CD4-positive, alpha-beta T cell treated with Interleukin-1 beta for 1 hour (primary cell): ENCODE measurements at regions not wholly inside any gene's neighbourhood (a gene's known extent, or its start where the extent isn't known, plus 50 kb on each side); places are given as distances from the start of the nearest gene placed in this dataset.

Experiments used
- DNase-seq, 2 donors: peaks; one replicate each; pipeline ENCODE4 v3.0.0-alpha.2; 2020 to 2022

DNA sequence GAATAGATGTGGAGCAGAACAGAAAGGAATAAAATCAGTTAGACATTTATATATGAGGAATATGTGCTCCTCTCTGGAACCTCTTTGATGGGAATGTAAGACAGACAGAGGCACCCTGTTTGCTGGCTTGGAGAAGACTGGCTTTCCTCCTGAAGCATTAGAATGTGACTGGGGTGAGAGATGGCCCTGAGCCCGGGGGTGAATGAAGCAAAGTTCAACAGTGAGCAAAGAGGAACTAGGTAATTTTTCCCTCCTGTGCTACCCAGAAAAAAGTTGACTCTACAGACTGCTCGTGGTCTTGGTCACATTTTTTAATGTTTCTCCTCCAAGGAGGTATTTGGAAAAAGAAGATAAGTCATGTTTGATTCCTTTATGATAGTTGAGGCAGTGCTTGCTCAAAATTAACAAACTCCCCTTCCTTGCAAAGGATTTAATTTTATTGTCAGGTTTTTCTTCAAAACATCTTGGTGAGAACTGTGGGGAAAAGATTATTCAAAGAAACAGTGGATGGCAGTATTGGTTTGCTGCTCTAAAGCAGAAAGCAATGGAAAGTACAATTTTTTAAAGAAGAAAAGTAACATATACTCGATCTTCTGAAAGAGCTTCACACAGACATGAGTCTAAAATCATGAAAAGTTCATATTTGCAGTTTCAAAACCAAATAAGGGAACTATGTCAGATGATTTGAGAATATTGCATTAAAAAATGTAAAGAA lies 370.4 kb upstream of the CDIN1 start:
- DNase-seq, result no peak

DNA sequence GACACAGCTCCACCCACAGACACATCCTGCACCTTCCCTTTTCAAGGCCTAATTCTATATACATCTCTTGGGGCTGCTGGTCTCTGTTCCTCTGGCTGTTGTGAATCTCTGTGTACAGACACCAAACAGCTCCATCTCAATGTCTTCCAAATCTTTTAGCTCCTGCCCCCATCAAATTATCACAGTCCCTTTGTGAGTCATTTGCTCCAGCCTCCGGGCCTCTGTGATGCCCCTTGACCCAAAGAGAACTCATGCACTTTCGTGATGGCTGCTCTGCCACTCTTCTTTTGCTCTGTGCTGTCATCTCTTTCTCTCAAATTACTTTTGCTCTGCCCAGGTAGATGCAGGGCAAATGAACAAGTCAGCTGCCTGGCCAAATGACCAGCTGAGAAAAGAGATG lies 369.0 kb upstream of the CDIN1 start:
- no peak for DNase-seq

DNA sequence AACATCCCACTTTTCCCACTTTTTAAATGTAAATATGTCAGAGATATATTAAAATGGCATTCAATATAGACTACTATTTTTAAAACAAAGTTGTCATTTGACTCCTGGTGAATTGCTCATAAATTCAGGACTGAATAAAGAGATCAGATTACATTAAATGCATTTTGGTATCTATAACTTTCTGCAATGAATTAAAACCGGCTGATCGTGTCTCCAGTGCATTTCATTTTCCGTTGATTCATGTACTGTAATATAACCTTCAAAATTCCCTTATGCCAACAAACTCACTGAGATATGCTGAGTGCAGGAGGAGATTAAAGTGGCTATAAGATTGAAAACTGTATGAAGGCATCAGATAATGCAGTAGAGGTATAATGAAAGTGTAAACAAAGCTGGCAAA lies 361.1 kb upstream of the CDIN1 start:
- DNase-seq, result no peak

DNA sequence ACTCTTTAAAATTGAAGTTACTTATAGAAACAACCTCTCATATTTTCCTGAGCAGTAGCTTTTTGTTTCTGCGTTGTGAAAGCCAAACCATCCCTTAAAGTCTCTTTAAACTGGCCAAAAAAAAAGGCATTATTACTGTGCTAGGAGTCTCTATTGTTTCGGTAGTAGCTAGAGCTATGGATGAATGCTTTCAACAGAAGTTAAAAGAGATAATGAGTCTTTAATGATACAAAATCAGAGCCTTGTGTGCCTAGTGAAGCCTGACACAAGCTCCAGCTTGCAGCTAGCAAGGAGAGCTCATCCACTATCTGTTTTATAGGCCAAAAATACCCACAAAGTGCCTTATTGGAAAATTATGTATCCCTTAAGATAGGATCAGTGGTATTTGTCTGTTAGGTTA lies 360.4 kb upstream of the CDIN1 start:
- DNase-seq, result no peak

DNA sequence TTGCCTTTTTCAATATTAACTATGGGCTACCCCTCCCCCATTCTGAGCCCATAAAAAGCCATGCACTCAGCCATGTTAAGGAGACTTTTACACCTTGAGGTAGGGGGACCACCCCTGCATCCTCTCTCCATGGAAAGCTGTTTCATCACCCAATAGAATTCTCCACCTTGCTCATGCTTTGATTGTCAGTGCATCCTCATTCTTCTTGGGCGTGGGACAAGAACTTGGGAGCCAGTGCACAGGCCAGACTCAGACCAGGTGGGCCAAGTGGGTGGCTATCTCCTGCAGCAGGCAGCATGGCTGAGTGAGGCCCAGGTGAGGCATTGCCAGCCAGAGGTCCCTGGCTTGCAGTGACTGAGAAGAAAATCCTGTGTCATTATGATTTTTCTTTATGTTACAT lies 357.4 kb upstream of the CDIN1 start:
- DNase-seq, result no peak

DNA sequence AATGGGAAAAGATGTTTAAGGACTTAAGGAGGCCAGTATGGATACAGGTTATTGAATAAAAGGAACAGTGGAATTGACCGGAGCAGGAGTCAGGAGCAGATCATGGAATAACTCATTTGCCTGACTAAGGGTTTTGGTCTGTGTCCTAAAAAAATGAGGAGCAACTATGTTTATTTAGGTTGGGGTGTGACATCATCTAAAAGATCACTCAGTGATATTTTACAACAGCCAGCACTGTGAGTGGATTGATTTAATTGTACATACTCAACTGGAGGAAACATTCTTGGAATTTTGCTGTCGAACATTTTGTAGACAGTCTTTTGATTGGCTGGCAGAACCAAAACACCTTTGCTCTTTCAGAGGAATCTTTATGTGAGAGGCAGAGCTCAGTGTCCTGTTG lies 348.6 kb upstream of the CDIN1 start:
- no peak for DNase-seq

DNA sequence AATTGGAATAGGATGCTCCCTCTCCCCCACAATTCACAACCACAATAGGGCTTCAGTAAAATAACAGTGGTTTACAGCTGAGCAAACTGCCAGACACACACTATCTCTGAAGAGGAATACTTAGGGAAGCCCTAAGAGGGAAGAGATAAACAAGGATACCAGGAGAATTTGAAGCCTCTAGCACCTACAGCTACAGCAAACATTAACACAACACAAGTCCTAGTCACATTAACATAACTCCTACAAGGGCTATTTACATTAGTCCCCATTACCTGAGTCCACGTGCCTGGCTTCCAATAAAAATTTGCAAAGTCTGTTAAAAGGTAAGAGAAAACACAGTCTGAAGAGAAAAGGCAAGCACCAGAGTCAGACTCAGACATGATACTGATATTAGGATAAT lies 346.9 kb upstream of the CDIN1 start:
- DNase-seq, result no peak

DNA sequence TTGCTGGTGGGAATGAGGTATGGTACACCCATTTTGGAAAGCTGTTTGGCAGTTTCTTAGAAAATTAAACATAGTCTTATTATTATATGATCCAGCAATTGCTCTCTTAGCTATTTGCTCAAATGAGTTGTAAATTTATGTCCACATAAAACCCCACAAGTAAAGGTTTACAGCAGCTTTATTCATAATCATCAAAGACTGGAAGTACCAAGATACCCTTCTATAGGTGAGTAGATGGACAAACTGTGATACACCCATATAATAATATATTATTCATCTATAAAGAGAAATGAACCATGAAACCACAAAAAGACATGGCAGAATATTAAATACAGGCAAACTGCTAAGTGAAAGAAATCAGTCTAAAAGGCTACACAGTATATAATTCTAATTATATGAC lies 344.7 kb upstream of the CDIN1 start:
- DNase-seq, result no peak

DNA sequence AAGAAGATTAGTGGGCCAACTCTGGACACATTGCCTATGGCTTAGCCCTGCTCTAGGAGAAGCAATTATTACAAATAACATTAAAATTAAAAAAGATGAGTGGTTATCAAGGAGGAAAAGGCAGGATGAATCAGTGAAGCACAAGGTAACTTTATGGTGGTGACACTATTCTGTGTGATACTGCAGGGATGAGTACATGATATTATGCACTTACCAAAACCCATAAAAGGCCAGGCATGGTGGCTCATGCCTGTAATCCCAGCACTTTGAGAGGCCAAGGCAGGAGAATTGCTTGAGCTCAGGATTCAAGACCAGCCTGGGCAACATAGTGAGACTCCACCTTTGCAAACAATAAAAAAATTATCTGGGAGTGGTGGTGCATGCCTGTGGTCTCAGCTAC lies 344.3 kb upstream of the CDIN1 start:
- DNase-seq, result no peak

DNA sequence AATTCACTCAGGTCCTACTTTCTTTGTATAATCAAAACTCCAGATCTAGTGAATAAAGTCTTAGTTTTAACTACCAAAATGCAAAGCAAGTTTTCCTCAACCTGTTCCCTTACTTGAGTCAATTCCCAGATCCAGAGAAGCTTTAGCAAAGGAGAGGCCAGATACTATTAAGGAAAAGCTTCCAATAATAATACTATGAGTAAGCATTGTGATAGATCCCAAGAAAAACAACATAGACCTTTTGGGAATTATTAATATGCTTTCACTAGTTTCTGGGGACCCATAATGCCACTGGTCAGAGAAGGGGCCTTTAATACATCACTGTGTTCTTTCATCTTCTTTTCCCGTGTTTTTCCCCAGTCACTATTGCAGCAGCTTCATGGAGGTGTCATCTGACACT lies 339.9 kb upstream of the CDIN1 start:
- DNase-seq, result no peak

DNA sequence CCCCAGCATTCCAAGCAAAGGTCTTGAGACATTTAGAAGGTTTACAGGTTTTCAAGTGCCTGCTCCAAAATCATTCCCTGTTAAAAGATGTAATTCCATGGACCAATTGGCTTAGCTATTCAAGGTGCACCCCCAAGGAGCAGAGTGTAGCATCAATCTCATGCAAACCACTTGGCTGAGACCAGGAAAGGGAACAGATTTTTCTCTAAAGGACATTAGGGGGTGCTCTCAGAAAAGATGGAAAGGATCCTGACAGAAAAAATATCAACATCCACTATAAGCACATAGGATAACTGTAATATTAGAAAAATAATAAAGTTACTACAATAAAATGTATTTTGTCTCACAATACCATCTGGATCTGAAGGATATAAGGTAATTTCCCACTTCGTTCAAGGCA lies 328.0 kb upstream of the CDIN1 start:
- no peak for DNase-seq

DNA sequence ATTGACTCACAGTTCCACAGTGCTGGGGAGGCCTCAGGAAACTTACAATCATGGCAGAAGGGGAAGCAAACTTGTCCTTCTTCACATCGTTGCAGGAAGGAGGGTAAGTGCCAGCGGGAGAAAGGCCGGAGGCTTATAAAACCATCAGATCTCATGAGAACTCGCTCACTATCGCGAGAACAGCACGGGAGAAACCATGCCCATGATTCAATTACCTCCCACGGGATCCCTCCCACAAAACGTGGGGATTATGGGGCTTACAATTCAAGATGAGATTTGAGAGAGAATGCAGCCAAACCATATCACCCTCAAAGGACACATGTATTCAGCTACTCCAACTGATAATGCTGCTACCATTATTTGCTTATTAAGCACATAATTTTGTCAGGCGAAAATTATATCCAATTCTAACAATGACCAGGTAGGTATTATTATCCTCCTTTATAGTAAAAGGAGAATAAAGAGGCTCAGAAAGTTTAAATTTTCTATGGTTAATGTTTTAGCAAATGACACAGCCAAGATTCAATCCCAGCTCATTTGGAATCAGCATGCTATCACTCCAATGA lies 327.2 kb upstream of the CDIN1 start:
- no peak for DNase-seq

DNA sequence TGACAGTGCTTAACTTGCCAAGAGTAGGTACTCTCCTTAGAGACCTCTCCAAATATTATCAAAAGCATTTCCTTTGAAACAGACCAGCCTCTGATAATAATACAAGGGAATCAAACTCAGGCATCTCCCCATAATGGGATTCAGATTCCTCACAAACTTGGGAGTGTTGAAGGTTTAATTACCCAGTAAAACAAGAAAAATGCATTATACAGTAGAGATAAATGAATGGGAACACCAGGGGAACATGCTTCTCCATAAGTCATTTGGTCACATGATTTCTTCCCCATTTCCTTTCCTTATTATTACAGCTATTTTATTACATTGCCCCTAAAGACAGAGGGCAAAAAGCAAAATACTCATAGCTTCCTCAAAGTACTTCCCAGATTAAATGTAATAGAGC lies 325.0 kb upstream of the CDIN1 start:
- no peak for DNase-seq

DNA sequence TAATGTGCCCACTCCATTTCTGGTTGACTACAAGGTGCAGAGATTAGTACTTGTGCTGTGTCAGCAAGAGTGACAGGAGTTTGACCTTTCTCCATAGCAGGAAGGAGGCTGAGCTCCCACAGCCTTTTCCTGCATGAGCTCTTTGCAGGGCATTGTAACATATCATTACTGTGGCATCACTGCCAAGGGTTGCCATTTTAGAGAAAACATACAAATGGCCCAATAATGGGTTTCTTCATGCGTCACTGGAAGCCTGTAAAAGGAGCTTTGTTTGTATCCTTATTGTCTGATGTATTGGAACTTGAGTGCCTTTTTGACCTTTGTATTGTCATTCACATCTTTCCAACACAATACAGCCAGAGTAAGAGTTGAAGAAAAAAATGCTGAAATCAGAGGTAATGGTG lies 323.0 kb upstream of the CDIN1 start:
- DNase-seq, result no peak

DNA sequence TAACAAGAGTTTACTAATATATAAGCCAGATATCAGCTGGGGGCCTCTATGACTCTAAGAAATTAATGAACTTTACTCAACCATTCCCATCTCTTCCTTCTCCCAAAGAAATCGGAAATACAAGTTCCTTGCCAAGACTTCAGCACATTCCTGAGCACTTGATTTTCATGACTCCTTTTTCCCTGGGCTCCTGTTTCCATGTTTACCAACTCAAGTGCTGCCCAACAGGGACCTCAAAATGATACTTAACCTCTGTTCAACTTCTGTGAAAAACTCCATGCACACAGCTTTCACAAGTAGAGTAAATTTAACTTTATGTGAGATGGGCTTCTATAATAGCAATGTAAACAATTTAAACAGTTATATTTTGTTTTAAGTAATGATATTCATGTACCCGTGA lies 315.8 kb upstream of the CDIN1 start:
- DNase-seq, result no peak

DNA sequence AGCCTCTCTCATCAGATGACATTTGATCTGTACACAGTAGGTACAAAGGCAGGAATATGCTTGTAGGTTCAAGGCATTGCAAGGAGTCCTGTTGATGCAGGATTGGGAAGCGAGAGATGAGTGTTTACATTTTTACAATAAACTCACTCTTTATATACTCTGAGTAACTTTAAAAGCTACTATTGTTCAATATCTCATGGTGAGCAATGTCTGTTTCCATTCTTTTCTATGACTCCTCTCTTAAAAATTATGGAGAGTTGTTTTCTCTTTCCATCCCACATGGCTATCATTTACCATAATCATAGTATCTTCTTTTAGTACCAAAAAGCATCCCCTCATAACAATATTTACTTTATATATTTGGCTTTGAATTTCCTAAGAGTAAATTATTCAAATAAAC lies 314.0 kb upstream of the CDIN1 start:
- DNase-seq, result no peak

DNA sequence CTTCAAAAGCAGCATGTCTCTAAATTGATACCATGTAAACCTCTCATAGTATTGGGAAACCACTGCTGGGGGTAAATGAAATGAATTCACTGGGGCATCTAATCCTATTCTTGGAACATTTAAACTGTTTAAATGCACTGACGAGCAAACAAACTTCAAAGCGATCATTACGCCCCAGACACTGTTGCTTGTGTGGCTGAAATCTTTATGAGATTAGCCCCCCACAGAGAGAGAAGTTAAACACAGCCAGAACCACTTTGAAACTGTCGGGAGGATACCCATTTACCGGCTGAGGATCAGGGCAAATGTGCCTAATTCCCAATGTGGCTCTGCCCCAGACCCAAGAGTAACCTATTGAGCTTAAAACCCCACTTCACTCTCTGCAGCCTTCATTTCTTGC lies 308.4 kb upstream of the CDIN1 start:
- DNase-seq, result no peak

DNA sequence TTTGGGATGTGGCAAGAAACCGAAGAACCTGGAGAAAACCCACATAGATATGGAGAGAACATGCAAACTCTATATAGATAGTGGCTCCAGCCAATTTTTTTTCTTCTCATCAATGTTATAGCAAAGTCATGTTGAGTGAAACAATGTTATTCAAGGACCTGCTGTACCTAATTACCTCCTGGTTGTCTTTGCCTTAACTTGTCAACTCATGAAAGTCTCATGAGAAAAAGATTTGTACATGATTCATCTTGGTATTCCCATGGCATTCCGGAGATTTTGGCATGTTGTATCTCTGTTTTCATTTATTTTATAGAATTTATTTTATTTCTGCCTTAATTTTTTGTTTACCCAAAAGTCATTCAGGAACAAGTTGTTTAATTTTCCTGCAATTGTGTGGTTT lies 303.8 kb upstream of the CDIN1 start:
- no peak for DNase-seq

DNA sequence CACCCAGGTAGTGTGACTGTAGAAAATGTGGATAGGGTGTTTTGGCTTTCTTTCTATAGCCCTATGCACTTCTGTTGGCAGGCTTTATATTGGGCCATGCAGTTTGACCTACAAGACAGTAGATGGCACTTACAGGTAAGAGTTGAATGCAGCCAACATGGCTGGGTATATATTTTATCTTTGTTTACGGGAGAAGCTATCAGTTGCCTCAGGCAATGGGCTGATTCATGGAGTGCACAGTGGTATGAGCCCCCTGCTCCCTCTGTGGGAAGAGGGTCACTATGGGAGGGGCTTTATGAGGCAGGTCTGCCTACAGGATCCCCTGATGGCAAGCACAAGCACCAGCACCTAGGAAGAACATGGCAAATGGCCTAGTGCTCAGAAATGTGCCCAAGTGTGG lies 301.2 kb upstream of the CDIN1 start:
- no peak for DNase-seq

DNA sequence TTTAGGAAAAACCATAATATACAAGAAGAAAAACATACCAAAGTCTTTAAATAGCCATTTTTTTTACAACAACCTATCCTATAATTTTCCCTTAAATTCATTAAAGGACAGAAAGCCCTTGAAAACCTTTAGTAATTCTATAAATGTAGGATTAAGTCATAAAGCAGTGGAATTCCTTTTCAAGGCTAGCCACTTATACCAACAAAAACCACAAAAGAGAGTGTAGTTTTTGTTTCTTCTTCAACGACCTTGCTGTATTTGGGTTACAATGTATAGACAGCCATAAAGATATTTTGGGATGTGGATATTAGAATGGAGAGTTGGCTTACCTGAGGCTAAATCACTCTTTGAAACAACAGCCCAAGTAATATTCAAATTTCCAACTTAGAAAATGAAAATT lies 296.6 kb upstream of the CDIN1 start:
- no peak for DNase-seq

DNA sequence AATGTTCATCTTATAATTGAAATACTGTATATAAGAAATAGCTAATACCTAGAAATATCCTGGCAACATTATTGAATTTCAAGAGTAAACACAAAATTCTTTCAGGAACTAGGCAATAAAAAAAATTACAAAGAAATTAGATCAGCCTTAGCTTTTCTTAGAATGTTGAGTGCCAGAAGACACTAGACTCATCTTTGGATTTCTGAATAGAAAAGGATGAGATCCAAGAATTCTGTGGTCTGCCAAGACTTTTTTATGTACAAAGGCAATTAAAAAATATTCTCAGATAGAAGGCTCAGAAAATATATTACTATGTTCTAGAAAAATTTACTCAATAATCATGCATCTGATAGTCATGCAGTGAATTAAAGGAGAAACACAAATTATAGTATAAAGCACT lies 294.5 kb upstream of the CDIN1 start:
- no peak for DNase-seq

DNA sequence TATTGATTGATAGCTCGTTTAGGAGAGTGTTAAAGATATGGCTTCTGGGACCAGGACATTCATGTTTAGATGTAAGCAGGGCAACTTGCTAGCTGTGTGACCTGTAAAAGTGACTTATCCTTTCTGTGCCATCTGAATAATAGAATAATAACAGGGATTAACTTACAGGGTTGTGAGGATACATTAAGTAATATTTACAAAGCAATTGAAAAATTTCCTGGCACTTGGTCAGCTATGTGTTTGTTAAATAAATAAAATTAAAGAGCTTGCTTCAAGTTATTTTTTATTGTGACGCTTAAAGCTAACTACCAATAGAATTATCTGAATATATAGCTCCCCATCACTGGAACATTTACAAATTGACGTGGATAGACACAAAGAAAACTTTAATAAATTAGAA lies 287.9 kb upstream of the CDIN1 start:
- no peak for DNase-seq

DNA sequence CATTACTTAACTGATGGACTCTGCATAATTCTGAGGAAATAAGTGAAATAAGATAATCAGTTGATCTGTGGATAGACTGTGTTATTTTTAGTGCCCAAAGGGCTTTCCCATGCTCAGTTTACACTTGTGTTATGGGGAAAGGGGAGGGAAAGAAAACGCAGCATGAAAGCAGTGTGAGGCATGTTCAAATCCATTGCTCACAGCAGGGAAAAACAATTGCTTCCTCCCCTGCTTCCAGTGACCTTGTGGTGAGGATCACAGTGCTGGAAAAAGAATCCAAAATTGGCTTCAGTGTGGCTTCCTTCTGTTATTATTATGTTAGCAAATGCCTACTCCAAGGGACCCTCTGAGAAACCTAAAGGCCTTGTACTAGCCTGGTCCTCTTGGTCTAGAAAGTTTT lies 285.1 kb upstream of the CDIN1 start:
- no peak for DNase-seq

DNA sequence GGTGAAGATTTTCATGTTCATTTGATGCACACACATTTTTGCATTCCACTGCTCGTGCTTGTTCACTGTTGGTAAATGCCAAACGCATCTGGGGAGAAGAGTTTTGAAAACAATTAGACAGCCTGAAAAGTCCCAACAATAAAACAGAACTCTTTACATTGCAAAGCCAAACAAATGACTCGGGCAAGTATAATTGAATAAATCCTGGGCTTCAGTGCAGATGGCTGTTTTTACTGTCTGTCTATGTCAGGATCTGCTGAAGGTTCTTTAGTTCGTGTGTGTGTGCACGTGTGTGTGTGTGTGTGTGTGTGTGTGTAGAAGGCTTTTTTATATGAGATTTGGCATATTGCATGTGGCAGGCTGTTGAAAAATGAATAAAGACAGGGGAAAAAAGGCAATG lies 277.5 kb upstream of the CDIN1 start:
- DNase-seq, result no peak

DNA sequence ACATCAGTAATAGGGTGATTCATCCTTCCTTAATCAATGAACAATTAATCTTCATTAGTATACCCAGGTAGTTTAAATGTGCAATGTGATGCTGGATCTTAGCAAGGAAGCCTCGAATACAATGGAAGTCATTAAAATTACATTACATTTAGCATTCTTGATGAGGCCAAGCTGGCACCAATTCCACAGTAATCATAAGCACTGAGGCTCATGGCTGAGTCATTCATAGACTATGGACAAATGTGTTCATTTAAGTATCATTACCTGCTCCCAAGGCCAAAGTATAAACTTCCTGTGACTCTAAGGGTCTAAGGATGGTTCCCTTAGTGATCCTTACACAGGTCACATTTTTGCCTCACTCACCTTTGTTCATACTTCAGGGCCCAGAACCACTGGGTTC lies 266.4 kb upstream of the CDIN1 start:
- no peak for DNase-seq
